GM12872 (cell line): ENCODE measurements at regions not wholly inside any gene's neighbourhood (a gene's known extent, or its start where the extent isn't known, plus 50 kb on each side); places are given as distances from the start of the nearest gene placed in this dataset.

ENCODE experiments used
- CTCF ChIP-seq: IDR thresholded peaks from 3 replicates; pipeline ENCODE4 v1.5.1; 2011; ENCODE audit warnings: low read depth, mild to moderate bottlenecking, low read length, moderate library complexity; ENCODE audit not compliant: insufficient read depth

- no peak for TF ChIP-seq CTCF
Measured at GRCh38 chr1:178572604-178573003, 59.7 kb downstream of the TEX35 start.

- TF ChIP-seq CTCF, result no peak
Measured at GRCh38 chr1:178573330-178573729, 60.4 kb downstream of the TEX35 start.

GRCh38 chr1:178574345-178574744, 61.4 kb downstream of the TEX35 start:
- no peak for TF ChIP-seq CTCF

GRCh38 chr1:178575611-178576361, 62.9 kb downstream of the TEX35 start:
- TF ChIP-seq CTCF, result no peak

- TF ChIP-seq CTCF, result no peak
Measured at GRCh38 chr1:178576841-178577240, 63.9 kb downstream of the TEX35 start.

GRCh38 chr1:178577882-178578281, 65.0 kb downstream of the TEX35 start:
- TF ChIP-seq CTCF, result no peak

- no peak for TF ChIP-seq CTCF
Measured at GRCh38 chr1:178578541-178578940, 65.6 kb downstream of the TEX35 start.

GRCh38 chr1:178579095-178579494, 66.2 kb downstream of the TEX35 start:
- no peak for TF ChIP-seq CTCF
